OCI-LY1 (cell line): ENCODE measurements at regions not wholly inside any gene's neighbourhood (a gene's known extent, or its start where the extent isn't known, plus 50 kb on each side); places are given as distances from the start of the nearest gene placed in this dataset.

ENCODE experiments used
- H2AFZ ChIP-seq: fragments of 200-600 bp; sonication (generic), shearing (Covaris generic); 2 replicates; pipeline ENCODE4 v1.6.0; 2014; ENCODE audit warnings: antibody characterized with exemption, mild to moderate bottlenecking, low read length
- H3F3A ChIP-seq: fragments of 200-600 bp; sonication (generic), shearing (Covaris generic); 2 replicates; pipeline ENCODE4 v1.6.0; 2014; ENCODE audit warnings: mild to moderate bottlenecking, antibody characterized with exemption, low read length, moderate library complexity; ENCODE audit not compliant: insufficient read depth
- H3K27ac ChIP-seq: fragments of 200-600 bp; sonication (generic); 2 replicates; pipeline ENCODE4 v1.5.1; 2014; ENCODE audit warnings: low read length, mixed run types, mild to moderate bottlenecking, low read depth; ENCODE audit not compliant: poor library complexity, severe bottlenecking
- H3K27me3 ChIP-seq: fragments of 200-600 bp; sonication (generic); 2 replicates; pipeline ENCODE4 v1.6.0; 2014; ENCODE audit warnings: antibody characterized with exemption, mild to moderate bottlenecking, low read length, moderate library complexity; ENCODE audit not compliant: insufficient read depth
- H3K36me3 ChIP-seq: fragments of 200-600 bp; sonication (generic); 2 replicates; pipeline ENCODE4 v1.6.1; 2014; ENCODE audit warnings: mild to moderate bottlenecking, antibody characterized with exemption, low read length, moderate library complexity, mixed read lengths; ENCODE audit not compliant: insufficient read depth
- H3K4me1 ChIP-seq: fragments of 200-600 bp; sonication (generic); 2 replicates; pipeline ENCODE4 v1.5.1; 2014; ENCODE audit warnings: mild to moderate bottlenecking, low read length, moderate library complexity; ENCODE audit not compliant: insufficient read depth, severe bottlenecking
- H3K4me2 ChIP-seq: fragments of 200-600 bp; sonication (generic), shearing (Covaris generic); 2 replicates; pipeline ENCODE4 v1.6.1; 2014; ENCODE audit warnings: low read length
- H3K4me3 ChIP-seq: fragments of 200-600 bp; sonication (generic); 2 replicates; pipeline ENCODE4 v1.5.1; 2014; ENCODE audit warnings: low read length, low read depth, mild to moderate bottlenecking, mixed read lengths; ENCODE audit not compliant: poor library complexity, severe bottlenecking
- H3K79me2 ChIP-seq: fragments of 200-600 bp; shearing (Covaris generic); 2 replicates; pipeline ENCODE4 v1.6.1; 2016; ENCODE audit warnings: mixed run types, low read length, mixed read lengths; ENCODE audit not compliant: insufficient read depth
- H3K9ac ChIP-seq: fragments of 200-600 bp; sonication (generic), shearing (Covaris generic); 2 replicates; pipeline ENCODE4 v1.6.1; 2014; ENCODE audit warnings: mild to moderate bottlenecking, low read length, mixed read lengths
- H3K9me2 ChIP-seq: fragments of 200-600 bp; sonication (generic), shearing (Covaris generic); 2 replicates; pipeline ENCODE4 v1.6.1; 2014; ENCODE audit warnings: low read depth, mild to moderate bottlenecking, low read length, mixed read lengths
- H3K9me3 ChIP-seq: fragments of 200-600 bp; shearing (Covaris generic); 2 replicates; pipeline ENCODE4 v1.6.1; 2014; ENCODE audit warnings: low read length, mixed read lengths
- H4K20me1 ChIP-seq: fragments of 200-600 bp; sonication (generic), shearing (Covaris generic); 2 replicates; pipeline ENCODE4 v1.6.0; 2016; ENCODE audit warnings: mild to moderate bottlenecking, low read length; ENCODE audit not compliant: insufficient read depth
- CTCF ChIP-seq: fragments of 200-600 bp; sonication (generic), shearing (Covaris generic); IDR thresholded peaks from 2 replicates; pipeline ENCODE4 v1.5.1; 2017; ENCODE audit warnings: mild to moderate bottlenecking, antibody characterized with exemption, low read length, moderate library complexity, mixed read lengths
- EZH2 ChIP-seq: fragments of 200-600 bp; sonication (generic), shearing (Covaris generic); IDR thresholded peaks from 2 replicates; pipeline ENCODE4 v1.8.0; 2017; ENCODE audit warnings: borderline replicate concordance, mixed run types, mild to moderate bottlenecking, antibody characterized with exemption, low read length, moderate library complexity, mixed read lengths

DNA sequence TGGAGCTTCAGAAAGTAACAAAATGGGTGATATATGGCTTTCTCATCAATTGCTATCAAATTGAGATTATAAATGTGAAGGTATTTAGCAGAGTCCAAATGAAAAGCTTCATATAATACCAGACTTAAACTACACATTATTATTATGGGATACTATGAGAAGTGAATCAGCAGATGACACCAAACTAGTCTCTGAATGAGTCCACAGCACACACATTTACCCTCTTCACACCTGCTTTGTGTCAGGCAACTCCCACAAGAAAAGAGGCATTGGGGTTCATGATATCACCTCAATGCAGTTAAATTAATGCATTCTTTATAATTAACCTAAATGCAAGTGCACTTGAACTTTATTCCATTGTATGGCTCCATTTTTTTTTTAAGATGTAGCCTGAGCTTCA lies 330.5 kb downstream of the BCL11B start:
- Histone ChIP-seq H3K4me1 (no peaks in the 10 kb centered on the region), H3K27me3 (no peaks in the 10 kb centered on the region), H4K20me1 (no peaks in the 10 kb centered on the region), H3K27ac (no peak overlapping the region), H3K36me3 (no peaks in the 10 kb centered on the region), H3K9me3 (no peaks in the 10 kb centered on the region), H3K4me3 (no peak overlapping the region), H3F3A (no peaks in the 10 kb centered on the region), H3K9me2 (no peaks in the 10 kb centered on the region), H3K79me2 (no peaks in the 10 kb centered on the region), H3K4me2 (no peak overlapping the region), H2AFZ (no peak overlapping the region), H3K9ac (no peak overlapping the region)
- TF ChIP-seq CTCF (no peak), EZH2 (no peak)

DNA sequence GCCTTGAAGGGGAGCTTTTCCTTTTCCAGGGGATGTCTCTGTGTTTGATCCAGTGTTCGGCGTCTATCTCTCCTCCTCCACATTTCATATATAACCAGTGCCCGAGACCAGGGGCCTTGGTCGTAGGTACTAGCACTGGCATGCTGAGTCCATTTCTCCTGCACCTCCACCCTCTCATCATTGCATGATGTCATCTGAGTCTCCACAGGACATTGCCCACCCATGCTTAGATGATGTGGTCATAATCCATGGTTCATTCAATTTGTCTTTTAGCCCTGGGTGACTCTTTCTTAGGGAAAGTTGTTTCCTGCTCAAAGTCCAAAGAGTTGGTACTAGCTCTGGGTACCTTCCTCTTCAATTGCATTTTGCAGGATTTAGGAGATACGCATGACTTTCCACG lies 328.1 kb downstream of the BCL11B start:
- TF ChIP-seq CTCF (no peak), EZH2 (no peak)
- Histone ChIP-seq H3K27ac (no peak overlapping the region), H3K9ac (no peak overlapping the region), H4K20me1 (no peaks in the 10 kb centered on the region), H2AFZ (no peak overlapping the region), H3K36me3 (no peaks in the 10 kb centered on the region), H3K79me2 (no peaks in the 10 kb centered on the region), H3F3A (no peaks in the 10 kb centered on the region), H3K9me2 (no peaks in the 10 kb centered on the region), H3K4me3 (no peak overlapping the region), H3K4me2 (no peak overlapping the region), H3K4me1 (no peaks in the 10 kb centered on the region), H3K27me3 (no peaks in the 10 kb centered on the region), H3K9me3 (no peaks in the 10 kb centered on the region)

DNA sequence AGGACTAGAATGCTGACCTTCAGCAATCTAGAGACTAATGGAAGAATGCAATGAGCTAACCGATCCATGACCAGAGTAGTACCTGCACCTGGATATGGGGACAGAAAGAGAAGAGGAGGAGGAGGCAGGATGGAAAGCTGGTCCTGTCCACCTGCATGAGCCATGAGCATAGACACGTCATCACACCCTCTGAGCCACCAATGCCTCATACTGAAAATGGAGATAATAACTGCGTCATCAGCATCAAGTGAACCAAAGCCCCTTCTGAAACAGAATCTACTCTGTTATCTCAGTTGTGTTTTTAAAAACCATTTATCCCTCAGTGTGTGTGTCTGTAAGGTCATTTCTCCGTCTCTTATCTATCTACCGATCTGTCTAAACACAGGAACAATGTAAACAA lies 327.0 kb downstream of the BCL11B start:
- Histone ChIP-seq H3K27ac (no peak overlapping the region), H3K36me3 (no peaks in the 10 kb centered on the region), H3K9me2 (no peaks in the 10 kb centered on the region), H3K79me2 (no peaks in the 10 kb centered on the region), H2AFZ (no peak overlapping the region), H4K20me1 (no peaks in the 10 kb centered on the region), H3K27me3 (no peaks in the 10 kb centered on the region), H3K9ac (no peak overlapping the region), H3F3A (no peaks in the 10 kb centered on the region), H3K4me1 (no peaks in the 10 kb centered on the region), H3K9me3 (no peaks in the 10 kb centered on the region), H3K4me2 (no peak overlapping the region), H3K4me3 (no peak overlapping the region)
- TF ChIP-seq CTCF = no peak
- TF ChIP-seq EZH2 = no peak
